Activated CD8-positive, alpha-beta memory T cell treated with anti-CD3 and anti-CD28 coated beads, Interleukin-2, amount 50 U/mL, for 4 hours (primary cell): ENCODE measurements at regions not wholly inside any gene's neighbourhood (a gene's known extent, or its start where the extent isn't known, plus 50 kb on each side); places are given as distances from the start of the nearest gene placed in this dataset.

ENCODE experiments used
- DNase-seq: peaks from one replicate; pipeline ENCODE4 v3.0.0-alpha.2; 2020

GRCh38 chr22:27405672-27406388 is 395.7 kb downstream of the MN1 start:
- no peak for DNase-seq

- no peak for DNase-seq
Measured at GRCh38 chr22:27406389-27406861, 395.1 kb downstream of the MN1 start.

GRCh38 chr22:27407369-27407985 is 394.1 kb downstream of the MN1 start:
- no peak for DNase-seq

DNA sequence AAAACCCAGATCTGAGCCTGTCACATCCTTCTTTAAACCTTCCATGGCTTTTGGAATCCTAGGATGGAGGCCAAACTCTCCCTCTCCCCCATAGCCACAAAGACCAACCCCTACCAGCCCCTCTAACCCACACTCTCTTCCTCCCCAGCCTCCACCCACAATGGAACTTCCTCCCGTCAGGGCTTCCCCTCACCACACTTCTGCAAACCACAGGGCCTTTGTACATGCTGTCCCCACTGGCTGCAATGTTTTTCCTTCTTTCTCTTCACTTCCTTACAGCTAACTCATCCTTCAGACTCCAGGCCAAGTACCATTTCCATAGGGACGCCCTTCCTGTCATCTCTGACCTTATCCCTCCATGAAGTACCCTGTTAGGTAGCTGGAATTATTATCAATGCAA is 393.5 kb downstream of the MN1 start:
- no peak for DNase-seq

DNA sequence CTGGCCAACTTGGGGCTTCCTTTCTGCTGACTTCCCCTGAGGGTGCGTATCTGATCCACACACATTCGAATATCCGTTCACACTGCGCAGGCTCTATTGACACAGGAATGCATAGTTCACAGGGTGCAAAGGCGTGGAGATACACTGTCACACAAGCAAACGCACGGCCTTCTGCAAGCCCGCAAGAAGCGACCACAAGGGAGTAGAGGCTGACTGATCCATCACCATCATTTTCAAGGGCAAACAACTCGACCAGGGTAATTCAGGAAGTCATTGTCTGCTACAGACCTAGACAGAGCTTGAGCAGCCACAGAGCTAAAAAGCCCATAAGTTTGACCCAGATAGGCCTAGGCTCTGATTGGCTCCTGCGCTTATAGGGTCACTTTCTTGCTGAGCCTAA is 392.3 kb downstream of the MN1 start:
- no peak for DNase-seq

- DNase-seq: no peak
Measured at GRCh38 chr22:27412866-27413445, 388.6 kb downstream of the MN1 start.

DNA sequence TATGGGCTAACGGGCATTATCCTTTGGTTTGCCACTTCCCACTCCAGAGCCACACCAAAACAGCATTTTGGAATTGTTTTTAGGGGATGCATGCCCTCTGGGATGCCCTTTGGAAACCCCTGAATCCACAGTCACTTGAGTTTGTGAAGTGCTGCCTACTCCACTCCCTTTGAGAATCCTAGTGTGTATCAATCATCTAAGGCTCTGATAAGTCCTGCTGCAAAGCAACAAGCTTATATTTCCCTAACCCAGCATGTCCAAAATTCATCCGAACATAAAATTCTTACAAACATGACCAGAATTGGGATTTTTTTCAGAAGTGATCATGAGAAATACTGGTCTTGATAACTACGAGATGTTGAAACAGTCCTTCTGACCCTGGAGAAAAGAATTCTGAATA is 387.9 kb downstream of the MN1 start:
- no peak for DNase-seq

DNA sequence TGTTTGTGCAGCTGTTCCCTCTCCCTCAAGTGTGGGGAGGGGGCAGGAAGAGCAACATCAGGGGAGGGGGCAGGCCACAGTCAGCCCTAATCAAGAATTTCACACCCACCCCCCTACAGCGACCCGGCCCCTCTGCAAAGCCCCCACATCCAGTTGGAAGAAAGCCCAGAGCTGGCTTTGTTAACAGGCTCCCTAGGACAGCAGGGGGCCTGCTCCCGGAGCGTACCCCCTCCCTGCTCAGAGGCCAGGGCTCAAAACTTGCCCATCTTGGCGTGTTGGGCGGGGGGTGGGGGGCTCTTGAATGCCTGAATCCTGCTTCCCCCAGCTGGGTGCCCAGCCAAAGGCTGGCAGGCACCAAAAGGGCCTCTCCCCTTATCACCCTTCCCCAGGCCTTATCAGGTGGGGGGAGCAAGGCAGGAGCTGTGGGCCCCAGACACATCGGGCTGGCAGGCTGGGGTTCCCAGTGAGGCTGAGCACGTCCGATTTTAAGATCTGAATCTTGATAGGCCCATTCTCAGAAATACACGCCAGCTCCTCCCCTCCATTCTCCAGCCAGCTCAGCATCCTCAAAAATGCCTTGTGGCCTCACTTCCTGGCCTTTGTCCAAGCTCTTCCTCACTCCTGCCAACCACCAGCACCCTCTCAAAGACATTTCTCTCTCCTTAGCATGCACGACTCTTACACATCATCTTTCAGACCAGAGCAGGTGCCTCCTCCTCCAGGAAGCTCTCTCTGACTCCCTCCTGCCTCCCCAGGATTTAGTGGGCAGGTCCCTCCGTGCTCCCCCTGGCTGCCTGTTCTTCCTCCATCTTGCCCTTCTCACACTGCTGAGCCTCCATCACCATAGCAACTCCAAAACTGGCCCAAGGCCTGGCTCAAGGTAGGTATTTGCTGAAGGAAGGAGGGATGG is 384.8 kb downstream of the MN1 start:
- DNase-seq: no peak

DNA sequence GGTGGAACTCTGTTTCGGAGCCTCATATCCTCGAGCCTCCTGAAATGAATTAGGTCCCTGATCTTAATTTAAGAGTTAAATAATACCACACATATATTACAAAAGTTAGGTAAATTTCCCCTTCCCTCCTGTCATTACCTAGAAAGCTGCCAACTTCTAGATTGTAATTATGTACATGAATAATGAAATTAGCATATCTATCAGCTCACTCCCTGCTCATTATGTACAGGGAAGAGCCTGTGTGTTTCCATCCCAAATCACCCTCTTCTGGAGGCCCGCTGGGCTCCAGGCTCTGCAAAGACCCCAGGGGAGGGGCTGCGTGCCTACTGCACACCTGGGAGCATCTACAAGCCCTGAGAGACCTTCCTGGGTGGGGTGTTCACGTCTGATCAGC is 384.1 kb downstream of the MN1 start:
- no peak for DNase-seq

- DNase-seq: no peak
Measured at GRCh38 chr22:27418261-27418660, 383.3 kb downstream of the MN1 start.

DNA sequence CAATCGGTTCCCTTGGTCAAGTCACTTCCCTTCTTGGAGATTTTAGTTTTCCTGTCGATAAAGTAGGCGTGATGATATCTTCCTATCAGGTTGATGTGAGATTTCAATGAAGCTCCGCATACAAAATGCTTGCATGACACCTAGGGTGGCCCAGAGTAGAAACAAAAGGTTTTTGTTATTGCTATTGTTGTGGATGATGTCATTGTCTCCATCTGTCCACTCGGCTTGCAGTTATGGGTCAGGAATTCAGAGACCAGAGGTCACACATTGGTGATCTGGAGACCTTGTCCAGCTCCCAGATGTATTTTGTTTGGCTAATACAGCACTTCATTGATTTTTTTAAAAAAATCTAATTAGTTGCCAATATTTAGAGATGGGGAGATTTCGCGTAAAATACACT is 382.1 kb downstream of the MN1 start:
- no peak for DNase-seq

DNA sequence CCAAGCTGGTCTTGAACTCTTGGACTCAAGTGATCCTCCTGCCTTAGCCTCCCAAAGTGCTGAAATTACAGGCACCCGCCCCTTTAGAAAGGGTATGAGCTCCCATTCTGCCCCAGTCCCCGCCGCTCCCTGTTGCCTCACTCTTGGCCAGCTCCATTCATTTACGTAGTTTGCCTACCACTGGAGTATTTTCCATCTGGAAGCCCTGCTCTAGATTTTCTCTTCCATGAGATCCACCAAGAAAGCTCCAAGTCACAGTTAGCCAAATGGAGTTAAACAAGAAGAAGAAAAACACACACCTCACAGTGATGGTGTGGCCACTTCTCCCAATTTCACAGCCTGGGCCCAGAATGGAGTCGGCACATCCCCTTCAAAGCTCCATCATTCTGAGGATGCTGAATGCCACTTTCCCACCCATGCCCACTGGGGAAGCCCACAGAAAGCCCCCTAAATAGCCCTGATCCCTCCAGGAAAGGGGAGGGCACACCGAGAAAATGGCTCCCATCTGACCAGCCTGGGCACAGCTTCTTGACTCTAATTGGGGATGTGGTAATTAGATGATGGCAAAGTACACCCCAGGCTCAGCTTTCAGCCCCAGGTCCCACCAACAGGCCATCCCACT is 381.2 kb downstream of the MN1 start:
- DNase-seq: no peak

- DNase-seq: no peak
Measured at GRCh38 chr22:27420817-27421361, 380.7 kb downstream of the MN1 start.

- no peak for DNase-seq
Measured at GRCh38 chr22:27422442-27422841, 379.1 kb downstream of the MN1 start.

DNA sequence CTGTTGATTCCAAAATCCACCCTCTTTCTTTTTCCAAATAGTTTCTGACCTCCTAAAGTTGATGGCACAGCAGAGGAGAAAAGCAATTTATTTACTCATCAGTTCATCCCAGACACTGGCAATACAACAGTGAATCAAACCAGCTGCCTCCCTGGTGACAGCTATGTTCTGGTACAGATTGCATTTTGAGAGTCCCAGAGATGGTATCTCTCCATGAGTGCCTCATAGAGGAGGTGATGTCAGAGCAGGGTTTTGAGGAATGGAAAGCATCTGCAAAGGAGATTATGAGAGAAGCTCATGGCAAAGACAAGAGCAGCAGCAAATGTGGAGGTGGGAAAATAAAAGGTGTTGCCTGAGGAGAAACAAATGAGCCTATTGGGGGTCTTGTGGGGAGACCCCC is 377.2 kb downstream of the MN1 start:
- no peak for DNase-seq

DNA sequence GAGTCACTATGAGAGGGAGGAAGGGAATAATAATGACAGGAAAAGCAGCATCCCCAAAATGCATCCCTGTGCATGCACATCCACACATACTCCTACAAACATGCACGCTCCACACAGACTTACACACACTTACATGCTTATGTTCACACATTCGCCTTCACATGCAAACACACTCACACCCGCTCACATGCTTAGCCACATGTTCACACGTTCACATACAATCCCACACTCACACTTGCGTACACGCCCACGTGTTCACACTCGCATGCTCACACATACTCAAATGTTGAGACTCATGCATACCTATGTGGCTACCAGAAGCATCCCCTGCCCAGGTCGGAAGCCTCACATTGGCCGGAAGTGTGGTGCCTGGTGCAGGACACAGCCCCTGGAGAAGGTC is 372.1 kb downstream of the MN1 start:
- no peak for DNase-seq

DNA sequence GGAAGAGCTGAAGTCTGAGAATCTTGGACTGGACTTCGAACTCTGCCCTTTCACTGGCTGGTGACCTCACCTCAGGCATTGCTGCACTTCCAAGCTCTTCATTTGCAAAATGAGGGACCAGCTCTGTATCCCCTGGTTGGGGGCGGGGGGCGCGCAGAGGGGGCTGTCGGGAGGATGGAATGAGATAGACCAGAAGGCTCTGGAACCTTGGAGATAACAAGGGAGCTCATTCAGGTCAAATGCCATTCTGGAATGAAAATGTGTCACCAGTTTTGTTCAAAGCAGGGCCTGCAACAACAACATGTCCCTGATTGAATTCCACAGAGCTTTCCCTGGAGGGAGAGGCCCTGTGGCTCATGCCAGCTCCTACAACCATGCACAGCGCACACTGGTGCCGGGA is 370.5 kb downstream of the MN1 start:
- no peak for DNase-seq

DNA sequence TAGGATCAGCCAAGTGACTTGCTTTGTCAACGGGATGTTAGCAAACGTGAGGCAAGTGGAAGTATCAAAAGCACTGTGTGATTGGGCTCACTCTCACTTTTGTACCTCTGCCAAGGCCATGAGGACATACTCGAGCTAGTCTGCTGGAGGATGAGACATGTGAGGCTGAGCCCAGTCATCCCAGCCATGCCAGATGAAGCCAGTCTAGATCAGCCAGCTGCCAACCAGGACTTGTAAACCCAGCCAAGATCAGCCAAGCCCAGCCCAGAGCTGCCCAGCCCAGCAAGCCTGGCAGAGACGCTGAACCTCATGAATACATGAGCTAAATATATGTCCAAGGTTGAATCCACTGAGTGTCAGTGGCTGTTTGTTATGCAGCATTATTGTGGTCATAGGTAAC is 369.7 kb downstream of the MN1 start:
- DNase-seq: no peak

GRCh38 chr22:27433099-27433498 is 368.5 kb downstream of the MN1 start:
- no peak for DNase-seq

GRCh38 chr22:27433585-27434190 is 367.9 kb downstream of the MN1 start:
- DNase-seq: no peak

GRCh38 chr22:27434898-27435297 is 366.7 kb downstream of the MN1 start:
- no peak for DNase-seq
